ENCODE measurements at regions not wholly inside any gene's neighbourhood (a gene's known extent, or its start where the extent isn't known, plus 50 kb on each side); places are given as distances from the start of the nearest gene placed in this dataset.

GRCh38 chr5:17157916-17158529, 59.4 kb upstream of the BASP1 start:
- peak; percentile 63 for FAIRE-seq
- H3K27me3 ChIP-seq (ENCODE audit: control insufficient read depth in 2 of 2, insufficient read depth in 2 of 2, low read length in 2 of 2): no peaks in the 10 kb centered on the region
- BruUV-seq (replicated peaks): no TSS peak
- no peaks in the 10 kb centered on the region for H3K9me3 ChIP-seq (replicated peaks; ENCODE audit: control insufficient read depth, insufficient read depth, low read length)
- no peak overlapping the region for H3K27ac ChIP-seq (ENCODE audit: insufficient read depth, low read depth, low read length)
- no peak overlapping the region for H3K4me2 ChIP-seq (ENCODE audit: insufficient read depth, low read length)
- no peaks in the 10 kb centered on the region for H4K20me1 ChIP-seq (replicated peaks; ENCODE audit: control insufficient read depth, extremely low read depth, insufficient read depth, low read length)
- ChIA-PET CTCF (interaction anchor here (1.5 to 1.9 kb wide), 2 partner anchors 26 to 32 kb away, joined by 9 to 18 read pairs; no protein-coding TSS in a partner anchor), POLR2A (interaction anchor here (0.5 kb wide), 1 partner anchor 222 kb away, joined by 5 read pairs; the partner anchor contains the start of gene MYO10)
- DNase-seq (ENCODE audit: low read depth, low spot score): peak; percentile 69
- TF ChIP-seq JUN (IDR thresholded peaks at IDR 0.05; ENCODE audit: borderline replicate concordance, insufficient read depth, insufficient read length, low read depth): no peak
- TF ChIP-seq GATA2 (IDR thresholded peaks at IDR 0.05; ENCODE audit: insufficient read depth, insufficient read length, low read depth, low read length): no peak
- TF ChIP-seq FOS (IDR thresholded peaks at IDR 0.05; ENCODE audit: borderline replicate concordance, insufficient read depth, low read length): no peak
- peaks cover 18% of the 10 kb centered on the region for H3K4me1 ChIP-seq (ENCODE audit: control insufficient read depth, extremely low read depth, insufficient read depth, low read length)
- H2AFZ ChIP-seq (ENCODE audit: low read depth, low read length): peak overlapping the region; percentile 88
- intact Hi-C loops (cut with micrococcal nuclease) (loop anchor here (1.0 kb wide), 1 partner anchor 23 kb away; no protein-coding TSS in a partner anchor), dilution Hi-C loops (cut with MboI; ENCODE audit: extremely low pct_ligation_motif_present, low sequenced_read_pairs) (no loop called here)
- no peak overlapping the region for H3K9ac ChIP-seq (replicated peaks; ENCODE audit: extremely low read depth, insufficient read depth, low read length)
- no peak overlapping the region for H3K4me3 ChIP-seq (replicated peaks in 1 of 3; ENCODE audit: insufficient read depth in 1 of 3, low read depth in 1 of 3, low read length in 3 of 3)
- H3K36me3 ChIP-seq (ENCODE audit: control insufficient read depth in 2 of 2, extremely low read depth in 1 of 2, insufficient read depth in 2 of 2, low read length in 2 of 2): no peaks in the 10 kb centered on the region
- no peaks in the 10 kb centered on the region for H3K9me1 ChIP-seq (replicated peaks; ENCODE audit: control insufficient read depth, extremely low read depth, insufficient read depth, low read length)
- no peaks in the 10 kb centered on the region for H3K79me2 ChIP-seq (ENCODE audit: control insufficient read depth, insufficient read depth, low read length)

- Histone ChIP-seq H3K9me1 (replicated peaks; ENCODE audit: control insufficient read depth, extremely low read depth, insufficient read depth, low read length) (no peaks in the 10 kb centered on the region), H4K20me1 (replicated peaks; ENCODE audit: control insufficient read depth, extremely low read depth, insufficient read depth, low read length) (no peaks in the 10 kb centered on the region), H3K36me3 (ENCODE audit: control insufficient read depth in 2 of 2, extremely low read depth in 1 of 2, insufficient read depth in 2 of 2, low read length in 2 of 2) (no peaks in the 10 kb centered on the region), H3K4me1 (ENCODE audit: control insufficient read depth, extremely low read depth, insufficient read depth, low read length) (peaks cover 7% of the 10 kb centered on the region), H3K4me2 (ENCODE audit: insufficient read depth, low read length) (no peak overlapping the region), H3K4me3 (replicated peaks in 1 of 3; ENCODE audit: insufficient read depth in 1 of 3, low read depth in 1 of 3, low read length in 3 of 3) (no peak overlapping the region), H3K79me2 (ENCODE audit: control insufficient read depth, insufficient read depth, low read length) (no peaks in the 10 kb centered on the region), H3K27me3 (ENCODE audit: control insufficient read depth in 2 of 2, insufficient read depth in 2 of 2, low read length in 2 of 2) (no peaks in the 10 kb centered on the region), H3K9ac (replicated peaks; ENCODE audit: extremely low read depth, insufficient read depth, low read length) (no peak overlapping the region), H2AFZ (ENCODE audit: low read depth, low read length) (no peak overlapping the region), H3K27ac (ENCODE audit: insufficient read depth, low read depth, low read length) (no peak overlapping the region), H3K9me3 (replicated peaks; ENCODE audit: control insufficient read depth, insufficient read depth, low read length) (no peaks in the 10 kb centered on the region)
- no peak for TF ChIP-seq GATA2 (IDR thresholded peaks at IDR 0.05; ENCODE audit: insufficient read depth, insufficient read length, low read depth, low read length)
- TF ChIP-seq CTCF (IDR thresholded peaks at IDR 0.05; ENCODE audit: extremely low read depth in 1 of 2, insufficient read depth in 1 of 2, low read depth in 1 of 2, low read length in 2 of 2): no peak
- no peak for TF ChIP-seq MYC (IDR thresholded peaks at IDR 0.05; ENCODE audit: low read depth, low read length)
- no peak for TF ChIP-seq POLR2AphosphoS5 (IDR thresholded peaks at IDR 0.05; ENCODE audit: insufficient read depth, low read depth, low read length)
- TF ChIP-seq POLR2A (IDR thresholded peaks at IDR 0.05; ENCODE audit: low read depth, low read length): no peak
- no peak for TF ChIP-seq FOS (IDR thresholded peaks at IDR 0.05; ENCODE audit: borderline replicate concordance, insufficient read depth, low read length)
- TF ChIP-seq EZH2 (IDR thresholded peaks at IDR 0.05; ENCODE audit: borderline replicate concordance, low read depth, low read length, severe bottlenecking): no peak
- TF ChIP-seq JUN (IDR thresholded peaks at IDR 0.05; ENCODE audit: borderline replicate concordance, insufficient read depth, insufficient read length, low read depth): no peak
- no peak for TF ChIP-seq MAX (IDR thresholded peaks at IDR 0.05; ENCODE audit: insufficient read depth, insufficient read length)
- DNase-seq (ENCODE audit: low read depth, low spot score) (no peak), FAIRE-seq (no peak)
- dilution Hi-C loops (cut with MboI; ENCODE audit: extremely low pct_ligation_motif_present, low sequenced_read_pairs) (no loop called here), intact Hi-C loops (cut with micrococcal nuclease) (no loop called here)
- ChIA-PET POLR2A (no interaction called here), CTCF (interaction anchor here (0.7 to 2.3 kb wide), 2 partner anchors 29 to 138 kb away, joined by 3 to 22 read pairs; no protein-coding TSS in a partner anchor)
- BruUV-seq (replicated peaks): no TSS peak
These were observed 56.7 kb upstream of the BASP1 start for GRCh38 chr5:17160756-17161040.

Measured in endothelial cell of umbilical vein (primary cell).